OCI-LY7 (cell line): ENCODE measurements at regions not wholly inside any gene's neighbourhood (a gene's known extent, or its start where the extent isn't known, plus 50 kb on each side); places are given as distances from the start of the nearest gene placed in this dataset.
"Not testable (repeated sequence)": the region's sequence is repeated elsewhere in the genome, so short reads cannot be mapped to it uniquely, and the experiment has no call there.

ENCODE experiments used
- CTCF ChIP-seq: fragments of 200-600 bp; sonication (generic); conservative IDR thresholded peaks from 2 replicates; pipeline ENCODE4 v1.5.1; 2014; ENCODE audit warnings: mild to moderate bottlenecking, antibody characterized with exemption, low read length, moderate library complexity, mixed read lengths
- EZH2phosphoT487 ChIP-seq: fragments of 200-600 bp; sonication (generic); IDR thresholded peaks from 2 replicates; pipeline ENCODE4 v1.6.1; 2018; ENCODE audit warnings: low read depth, borderline replicate concordance, mild to moderate bottlenecking, mixed run types, antibody characterized with exemption, low read length, moderate library complexity, mixed read lengths

GRCh38 chr3:166500420-166500819 lies 663.2 kb upstream of the BCHE start:
- not testable (repeated sequence) for TF ChIP-seq CTCF, EZH2phosphoT487
